D341Med (cell line): ENCODE measurements at regions not wholly inside any gene's neighbourhood (a gene's known extent, or its start where the extent isn't known, plus 50 kb on each side); places are given as distances from the start of the nearest gene placed in this dataset.
"Not testable (repeated sequence)": the region's sequence is repeated elsewhere in the genome, so short reads cannot be mapped to it uniquely, and the experiment has no call there.

ENCODE experiments used
- DNase-seq: peaks from one replicate; pipeline ENCODE4 v3.0.0; 2012; ENCODE audit warnings: low spot score

- DNase-seq: no peak
These were observed 213.4 kb upstream of the XIST start for GRCh38 chrX:74065831-74066390.

- no peak for DNase-seq
These were observed 211.1 kb upstream of the XIST start for GRCh38 chrX:74063426-74064155.

DNA sequence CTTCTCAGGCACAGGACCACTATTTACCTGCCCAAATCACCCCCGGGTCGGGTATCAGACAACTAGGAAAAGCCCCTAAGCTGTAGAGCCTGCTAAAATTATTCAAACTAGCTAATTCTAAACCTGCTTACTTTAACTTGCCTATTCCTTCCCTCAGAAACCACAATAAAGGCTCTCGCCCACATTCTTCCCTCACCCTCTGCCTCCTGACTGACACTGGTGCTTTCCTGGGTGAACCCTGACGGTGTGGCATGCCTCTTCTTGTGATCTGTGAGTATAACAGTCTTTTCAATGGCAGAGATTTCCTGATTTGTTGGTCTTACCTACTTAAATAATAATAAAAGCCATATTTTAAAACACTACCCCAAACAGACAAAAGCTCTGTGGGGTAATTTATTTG is 209.4 kb upstream of the XIST start:
- no peak for DNase-seq

- DNase-seq: no peak
These were observed 196.6 kb upstream of the XIST start for GRCh38 chrX:74049126-74049525.

GRCh38 chrX:74034066-74034465 is 181.6 kb upstream of the XIST start:
- DNase-seq: not testable (repeated sequence)

- DNase-seq: not testable (repeated sequence)
These were observed 179.0 kb upstream of the XIST start for GRCh38 chrX:74031527-74031926.

- not testable (repeated sequence) for DNase-seq
These were observed 178.3 kb upstream of the XIST start for GRCh38 chrX:74030766-74031165.

DNA sequence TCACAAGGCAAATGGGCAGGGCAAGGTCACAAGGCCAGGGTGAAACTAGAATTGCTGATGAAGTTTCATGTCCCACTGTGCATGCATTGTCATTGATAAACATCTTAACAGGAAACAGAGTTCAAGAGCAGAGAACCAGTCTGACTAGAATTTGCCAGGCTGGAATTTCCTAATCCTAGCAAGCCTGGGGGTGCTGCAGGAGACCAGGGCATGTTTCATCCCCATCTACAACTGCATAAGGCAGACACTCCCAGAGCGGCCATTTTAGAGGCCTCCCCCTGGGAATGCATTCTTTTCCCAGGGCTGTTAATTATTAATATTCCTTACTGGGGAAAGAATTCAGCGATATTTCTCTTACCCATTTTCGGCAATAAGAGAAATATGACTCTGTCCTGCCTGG is 172.6 kb upstream of the XIST start:
- not testable (repeated sequence) for DNase-seq

DNA sequence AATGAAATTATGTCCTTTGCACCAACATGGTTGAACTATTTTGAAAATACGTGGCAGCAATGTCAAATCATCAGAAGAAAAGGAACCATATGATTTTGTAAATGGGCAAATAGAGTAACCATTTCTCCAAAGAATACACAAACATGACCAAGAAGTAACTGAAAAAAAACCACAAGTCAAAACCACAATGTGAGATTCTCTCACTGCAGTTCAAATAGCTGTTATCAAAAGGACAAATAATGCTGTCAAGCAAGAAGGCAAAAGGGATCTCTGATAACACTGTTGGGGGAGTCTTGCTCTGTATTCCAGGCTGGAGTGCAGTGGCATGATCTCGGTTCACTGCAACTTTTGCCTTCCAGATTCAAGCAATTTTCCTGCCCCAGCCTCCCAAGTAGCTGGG is 170.7 kb upstream of the XIST start:
- no peak for DNase-seq

DNA sequence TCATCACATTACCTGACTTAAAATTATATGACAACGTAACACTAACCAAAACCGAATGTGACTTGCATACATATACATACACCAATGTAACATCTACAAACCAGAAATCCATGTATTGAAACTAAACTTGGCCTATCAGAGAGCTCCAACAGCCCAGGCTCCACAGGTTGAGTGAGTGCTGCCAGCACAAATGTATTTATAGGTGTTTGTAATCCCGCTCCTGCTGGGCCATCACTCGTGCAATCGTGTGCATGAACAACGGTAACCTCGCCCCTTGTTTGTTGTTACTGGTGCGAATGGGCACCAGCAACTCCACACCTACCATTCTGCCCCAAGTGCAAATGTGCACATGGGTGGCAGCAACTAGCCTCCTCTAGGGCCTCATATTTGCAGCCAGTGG is 165.7 kb upstream of the XIST start:
- DNase-seq: no peak

DNA sequence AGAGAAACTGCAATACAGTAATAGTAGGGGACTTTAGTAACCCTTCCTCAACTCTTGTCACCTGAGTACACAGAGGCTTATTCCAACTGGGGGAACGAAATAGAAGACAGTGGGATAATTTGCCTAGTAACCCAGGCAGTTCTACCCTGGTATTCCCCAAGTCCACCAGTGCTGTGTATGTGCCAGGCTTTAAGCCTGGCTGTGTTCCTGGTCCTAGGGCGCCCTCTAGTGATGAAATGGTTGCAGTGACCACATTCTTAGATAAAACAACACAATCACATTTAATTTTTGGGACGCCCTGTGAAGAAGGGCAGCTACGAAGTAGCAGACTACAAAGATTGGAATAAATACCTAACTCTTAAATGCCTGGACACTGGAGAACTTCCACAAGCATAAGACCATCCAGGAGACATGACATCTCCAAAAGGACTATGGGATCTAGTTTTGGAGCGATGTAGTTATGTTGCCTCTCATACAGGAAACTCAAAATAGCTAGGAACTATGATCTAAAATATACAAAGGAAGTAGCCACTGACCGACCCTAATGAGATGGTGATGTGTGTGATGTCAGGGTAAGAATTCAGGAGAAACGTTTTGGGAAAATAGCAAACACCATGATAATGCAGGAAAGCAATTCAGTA is 163.0 kb upstream of the XIST start:
- peak; percentile 67 for DNase-seq

GRCh38 chrX:74009041-74009440 is 156.5 kb upstream of the XIST start:
- DNase-seq: no peak

- no peak for DNase-seq
These were observed 139.5 kb upstream of the XIST start for GRCh38 chrX:73992019-73992418.

DNA sequence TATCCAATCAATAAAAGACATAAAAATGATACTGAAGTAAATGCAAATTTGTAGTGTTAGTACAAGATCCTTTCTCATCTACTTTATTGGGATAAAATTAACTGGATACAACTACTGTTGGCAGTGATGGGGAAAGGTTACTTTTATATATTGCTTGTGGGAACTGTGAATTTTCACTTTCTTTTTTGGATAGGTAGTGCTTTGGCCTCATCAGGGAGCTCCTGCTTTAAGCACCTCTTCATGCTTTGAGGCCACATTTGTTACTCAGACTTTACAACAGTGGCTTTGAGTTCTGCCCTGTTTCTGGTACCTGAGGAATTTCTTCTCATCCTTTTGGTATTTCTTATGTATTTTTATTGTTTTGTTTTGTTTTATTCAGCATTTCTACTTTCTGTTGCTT is 134.7 kb upstream of the XIST start:
- no peak for DNase-seq

- DNase-seq: no peak
These were observed 127.1 kb upstream of the XIST start for GRCh38 chrX:73979551-73980131.

- no peak for DNase-seq
These were observed 125.1 kb upstream of the XIST start for GRCh38 chrX:73977542-73978169.

GRCh38 chrX:73967461-73967860 is 114.9 kb upstream of the XIST start:
- not testable (repeated sequence) for DNase-seq

GRCh38 chrX:73965833-73966232 is 113.3 kb upstream of the XIST start:
- DNase-seq: no peak

GRCh38 chrX:73964579-73964978 is 112.1 kb upstream of the XIST start:
- DNase-seq: no peak

DNA sequence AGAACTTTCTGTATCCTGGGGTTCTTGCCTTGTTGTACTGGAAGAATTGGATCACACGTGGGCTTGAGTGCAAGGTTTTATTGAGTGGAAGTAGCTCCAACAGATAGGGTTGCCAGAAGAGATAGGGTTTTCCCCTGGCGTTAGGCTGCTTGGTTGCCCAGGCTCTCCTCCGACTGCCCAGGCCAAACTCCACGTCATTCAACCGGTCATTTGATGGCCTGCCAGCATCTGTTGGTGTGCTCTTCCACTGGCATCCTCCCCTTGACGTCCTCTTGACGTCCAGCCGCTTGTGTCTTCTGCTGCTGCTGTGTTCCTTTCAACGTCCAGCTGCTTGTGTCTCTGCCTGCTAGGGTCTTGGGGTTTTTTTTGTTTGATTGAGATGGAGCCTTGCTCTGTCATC is 111.2 kb upstream of the XIST start:
- DNase-seq: no peak

GRCh38 chrX:73962948-73963347 is 110.4 kb upstream of the XIST start:
- no peak for DNase-seq

DNA sequence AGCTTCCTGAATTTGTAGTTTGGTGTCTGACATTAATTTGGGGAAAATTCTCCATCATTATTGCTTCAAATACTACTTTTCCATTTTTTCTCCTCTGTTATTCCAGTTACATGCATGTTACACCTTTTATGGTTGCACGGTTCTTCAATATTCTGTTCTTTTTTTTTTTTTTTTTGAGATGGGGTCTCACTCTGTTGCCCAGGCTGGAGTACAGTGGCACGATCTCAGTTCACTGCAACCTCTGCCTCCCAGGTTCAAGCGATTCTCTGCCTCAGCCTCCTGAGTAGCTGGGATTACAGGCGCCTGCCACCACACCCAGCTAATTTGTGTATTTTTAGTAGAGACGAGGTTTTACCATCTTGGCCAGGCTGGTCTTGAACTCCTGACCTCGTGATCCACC is 109.4 kb upstream of the XIST start:
- DNase-seq: not testable (repeated sequence)

DNA sequence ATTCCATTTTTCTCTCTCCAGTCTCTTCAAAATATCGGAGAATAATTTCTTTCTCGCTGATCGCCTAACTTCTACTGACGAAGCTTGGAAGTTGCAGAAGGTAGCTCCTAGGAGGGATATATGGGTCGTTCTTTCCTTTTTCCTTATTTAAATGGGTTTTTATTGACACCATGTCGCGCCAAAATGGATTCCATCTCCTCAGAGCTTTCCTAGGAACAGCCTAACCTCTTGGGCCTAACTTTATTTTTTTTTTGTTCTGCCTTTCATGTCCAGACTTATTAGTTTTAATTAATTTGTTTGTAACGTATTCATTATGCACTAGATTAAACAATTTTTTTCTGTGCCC is 92.0 kb upstream of the XIST start:
- no peak for DNase-seq
